ENCODE measurements at regions not wholly inside any gene's neighbourhood (a gene's known extent, or its start where the extent isn't known, plus 50 kb on each side); places are given as distances from the start of the nearest gene placed in this dataset.
A peak's percentile ranks its signal among the peaks of the same experiment; 100 is the strongest.

DNA sequence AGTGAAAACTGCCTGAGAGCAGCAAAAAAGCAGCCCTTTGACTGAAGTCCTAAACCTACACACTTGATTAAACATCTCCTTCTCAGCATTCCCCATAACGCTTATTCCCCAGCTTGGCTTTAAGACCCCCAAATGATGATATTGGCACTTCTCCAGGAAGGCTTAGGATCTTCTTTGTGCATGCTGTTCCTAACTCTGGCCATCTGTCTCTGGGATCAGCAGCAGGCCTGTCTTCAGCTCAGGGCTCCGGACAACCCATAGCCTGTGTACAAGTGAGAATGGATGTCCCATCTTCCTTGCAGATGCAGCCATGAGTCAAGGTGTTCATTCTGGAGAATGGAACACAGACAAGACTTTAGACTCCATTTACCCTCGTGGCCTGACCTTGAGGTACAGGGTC, 81.6 kb upstream of the TMEM17 start:
- Histone ChIP-seq H3K79me1 (ENCODE audit: low read depth in 1 of 2, low read length in 2 of 2) (no peaks in the 10 kb centered on the region), H3K18ac (ENCODE audit: low read depth, low read length) (peak overlapping the region; percentile 87), H4K91ac (ENCODE audit: insufficient read depth, low read depth, low read length) (peak overlapping the region; percentile 82), H2BK5ac (ENCODE audit: low read depth, low read length, poor library complexity, severe bottlenecking) (peak overlapping the region; percentile 27), H3K14ac (replicated peaks; ENCODE audit: low read depth, low read length) (peak overlapping the region; percentile 73), H3K9me1 (ENCODE audit: insufficient read depth, low read length) (peaks cover 5% of the 10 kb centered on the region), H4K5ac (ENCODE audit: low read depth, low read length) (peak overlapping the region; percentile 95), H3K23ac (ENCODE audit: low read depth, low read length) (peak overlapping the region; percentile 15), H2AK9ac (replicated peaks; ENCODE audit: low read depth, low read length, poor library complexity) (no peak overlapping the region), H3K27me3 (ENCODE audit: control insufficient read depth, insufficient read depth, low read length) (no peaks in the 10 kb centered on the region), H4K20me1 (ENCODE audit: insufficient read depth, low read length) (no peaks in the 10 kb centered on the region), H3K9ac (ENCODE audit: low read depth, low read length) (no peak overlapping the region), H4K8ac (ENCODE audit: low read depth in 2 of 2, low read length in 2 of 2) (peak overlapping the region; percentile 72 to 93), H3K56ac (ENCODE audit: extremely low read depth, insufficient read depth, low read length) (peak overlapping the region; percentile 38; the same call in 1 of the 2 replicates), H3K36me3 (ENCODE audit: control insufficient read depth, insufficient read depth, low read length) (no peaks in the 10 kb centered on the region), H3K27ac (ENCODE audit: insufficient read depth, low read length) (peak overlapping the region; percentile 17; the same call in 1 of the 2 replicates), H3K4me3 (ENCODE audit: insufficient read depth, low read depth, low read length) (no peak overlapping the region), H2AFZ (replicated peaks; ENCODE audit: low read length, poor library complexity) (no peak overlapping the region), H2BK20ac (ENCODE audit: low read depth, low read length) (peak overlapping the region; percentile 90), H2AK5ac (ENCODE audit: low read depth, low read length) (peak overlapping the region; percentile 88), H3K4ac (ENCODE audit: low read depth, low read length) (peak overlapping the region; percentile 62), H3K4me1 (ENCODE audit: control insufficient read depth, insufficient read depth, low read length) (peaks cover 10% of the 10 kb centered on the region), H2BK120ac (ENCODE audit: low read depth, low read length) (peak overlapping the region; percentile 91), H2BK15ac (ENCODE audit: low read depth, low read length) (peak overlapping the region; percentile 51; the same call in 2 of the 3 replicates), H3K9me3 (ENCODE audit: control insufficient read depth, insufficient read depth, low read length) (0 out of 2 replicates have a peak, but pooled peaks cover 1% of the 10 kb centered on the region), H3K4me2 (ENCODE audit: low read depth, low read length) (no peak overlapping the region)
- no CpG with 5 or more reads among the region's 3 CpGs for WGBS, 2 experiments (ENCODE audit: extremely low coverage in 2 of 2, insufficient read length in 1 of 2)
- dilution Hi-C loops (cut with HindIII; ENCODE audit: low sequenced_read_pairs, unreplicated experiment), result no loop called here
- TF ChIP-seq BHLHE40 (IDR thresholded peaks at IDR 0.05; ENCODE audit: low read depth, low read length) (no peak), SMC3 (IDR thresholded peaks at IDR 0.05; ENCODE audit: low read depth, low read length) (no peak)
- DNase-seq, result no peak
- ChIA-PET CTCF (interaction anchor here (1.8 kb wide), 1 partner anchor 129 kb away, joined by 3 read pairs; no protein-coding TSS in a partner anchor), POLR2A (ENCODE audit: unreplicated experiment) (no interaction called here)
- ATAC-seq (ENCODE audit: low read depth), result no peak; the same call in 1 of the 2 replicates
- BruUV-seq (replicated peaks), result no TSS peak
- intact Hi-C loops (cut with micrococcal nuclease), result no loop called here
- in situ Hi-C loops (cut with MboI; ENCODE audit: low sequenced_read_pairs), result no loop called here

All from IMR-90 (cell line).